Stomach (tissue), 8 donors: ENCODE measurements at regions not wholly inside any gene's neighbourhood (a gene's known extent, or its start where the extent isn't known, plus 50 kb on each side); places are given as distances from the start of the nearest gene placed in this dataset.

Experiments
- DNase-seq, 2 donors: peaks; one replicate each; pipeline versions ENCODE4 v3.0.0 to v3.0.0-alpha.2; 2013 to 2019
- H3K27ac ChIP-seq, 5 donors: fragments of 200-600 bp in 4 of 5; sonication (generic) in 4 of 5; one replicate each; pipeline ENCODE4 v1.5.1; 2013 to 2019; ENCODE audit warnings: mild to moderate bottlenecking in 1 of 5, moderate library complexity in 1 of 5
- H3K27me3 ChIP-seq, 3 donors: fragments of 200-600 bp; sonication (generic); one replicate each; pipeline ENCODE4 v1.5.1; 2017 to 2019; ENCODE audit warnings: mixed run types in 1 of 3
- H3K36me3 ChIP-seq, 4 donors: fragments of 200-600 bp; sonication (generic); 1 replicate in 3 of 4; 2 replicates in 1 of 4; pipeline ENCODE4 v1.5.1; 2016 to 2019
- H3K4me1 ChIP-seq, 4 donors: fragments of 200-600 bp; sonication (generic); one replicate each; pipeline ENCODE4 v1.5.1; 2016 to 2019
- H3K4me3 ChIP-seq, 4 donors: fragments of 200-600 bp; sonication (generic) in 3 of 4; one replicate each; pipeline ENCODE4 v1.5.1; 2016 to 2019; ENCODE audit warnings: mild to moderate bottlenecking in 1 of 4
- H3K9me3 ChIP-seq, 4 donors: fragments of 200-600 bp; sonication (generic); one replicate each; pipeline ENCODE4 v1.5.1; 2016 to 2019
- CTCF ChIP-seq, 7 experiments: fragments of 450-650 bp in 4 of 7; fragments of 200-600 bp in 3 of 7; sonication (generic) in 3 of 7; IDR thresholded peaks; one replicate each; pipeline ENCODE4 v1.5.1; 2016 to 2019; ENCODE audit warnings: antibody characterized with exemption in 7 of 7, control low read depth in 2 of 7, mild to moderate bottlenecking in 1 of 7
- EP300 ChIP-seq: sonication (generic); formaldehyde crosslinking; IDR thresholded peaks from one replicate; pipeline ENCODE4 v1.6.1; 2017; ENCODE audit warnings: antibody characterized with exemption
- POLR2A ChIP-seq, 4 donors: fragments of 450-650 bp; IDR thresholded peaks; one replicate each; pipeline ENCODE4 v1.6.1; 2016; ENCODE audit warnings: antibody characterized with exemption in 4 of 4, control low read depth in 2 of 4, mild to moderate bottlenecking in 1 of 4, moderate library complexity in 1 of 4
- POLR2AphosphoS5 ChIP-seq, 3 donors: sonication (generic); formaldehyde crosslinking; IDR thresholded peaks; one replicate each; pipeline ENCODE4 v1.6.1; 2016; ENCODE audit warnings: antibody characterized with exemption in 3 of 3
- WGBS, 5 donors: extraction: QIAGEN DNeasy Blood & Tissue Kit in 3 of 5; methylation state at CpG; one replicate each; pipeline versions ENCODE4 v1.1.5 to v1.1.7; 2013 to 2018; 5-methylcytosine and 5-hydroxymethylcytosine counted together
- intact Hi-C: fragments of 100-400 bp; cut with DNase I; formaldehyde crosslinking; loops from one replicate; pipeline ENCODE4 v1.15.1; 2023; ENCODE audit warnings: low total_unique reads
- donor health status: healthy with polysubstance abuse.
- donor health status: Bipolar disorder and iron deficiency.
- donor health status: healthy.

- Histone ChIP-seq H3K27me3 (peaks cover 0 to 35% (median 4%) of the 10 kb centered on the region in 3 donors), H3K9me3 (no peaks in the 10 kb centered on the region), H3K27ac (no peak overlapping the region), H3K36me3 (no peaks in the 10 kb centered on the region), H3K4me1 (peaks cover 0 to 14% (median 8%) of the 10 kb centered on the region in 4 donors), H3K4me3 (no peak overlapping the region)
- intact Hi-C loops, result loop anchor here (10.0 kb wide), 1 partner anchor 150 kb away; no protein-coding TSS in a partner anchor
- DNase-seq, result no peak
- TF ChIP-seq EP300 (no peak), POLR2A (IDR thresholded peaks at IDR 0.05) (no peak), POLR2AphosphoS5 (IDR thresholded peaks at IDR 0.05) (no peak), CTCF (IDR thresholded peaks at IDR 0.05) (no peak)
- 75 to 93% (median 92%) methylated on average over 3 of the region's 3 CpGs for WGBS, 5 donors
Measured at GRCh38 chr13:111064661-111065060, 50.4 kb upstream of the ARHGEF7 start.

DNA sequence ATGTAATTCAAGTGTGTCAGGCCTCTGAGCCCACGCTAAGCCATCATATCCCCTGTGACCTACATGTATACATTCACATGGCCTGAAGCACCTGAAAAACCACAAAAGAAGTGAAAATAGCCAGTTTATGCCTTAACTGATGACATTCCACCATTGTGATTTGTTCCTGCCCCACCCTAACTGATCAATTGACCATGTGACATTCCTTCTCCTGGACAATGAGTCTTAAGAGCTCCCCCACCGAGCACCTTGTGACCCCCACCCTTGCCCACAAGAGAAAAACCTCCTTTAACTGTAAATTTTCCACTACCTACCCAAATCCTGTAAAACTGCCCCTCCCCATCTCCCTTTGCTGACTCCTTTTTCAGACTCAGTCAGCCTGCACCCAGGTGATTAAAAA is 52.1 kb upstream of the ARHGEF7 start:
- DNase-seq, result no peak
- Histone ChIP-seq H3K9me3 (no peaks in the 10 kb centered on the region), H3K36me3 (no peaks in the 10 kb centered on the region), H3K27ac (no peak overlapping the region), H3K27me3 (peaks cover 0 to 27% (median 4%) of the 10 kb centered on the region in 3 donors), H3K4me3 (no peak overlapping the region), H3K4me1 (peaks cover 0 to 12% (median 8%) of the 10 kb centered on the region in 4 donors)
- intact Hi-C loops, result loop anchor here (10.0 kb wide), 1 partner anchor 152 kb away; no protein-coding TSS in a partner anchor
- WGBS, 5 donors, result 36 to 50% (median 42%) methylated on average over 2 of the region's 2 CpGs
- TF ChIP-seq POLR2AphosphoS5 (IDR thresholded peaks at IDR 0.05) (no peak), CTCF (IDR thresholded peaks at IDR 0.05) (no peak), EP300 (no peak), POLR2A (IDR thresholded peaks at IDR 0.05) (no peak)

DNA sequence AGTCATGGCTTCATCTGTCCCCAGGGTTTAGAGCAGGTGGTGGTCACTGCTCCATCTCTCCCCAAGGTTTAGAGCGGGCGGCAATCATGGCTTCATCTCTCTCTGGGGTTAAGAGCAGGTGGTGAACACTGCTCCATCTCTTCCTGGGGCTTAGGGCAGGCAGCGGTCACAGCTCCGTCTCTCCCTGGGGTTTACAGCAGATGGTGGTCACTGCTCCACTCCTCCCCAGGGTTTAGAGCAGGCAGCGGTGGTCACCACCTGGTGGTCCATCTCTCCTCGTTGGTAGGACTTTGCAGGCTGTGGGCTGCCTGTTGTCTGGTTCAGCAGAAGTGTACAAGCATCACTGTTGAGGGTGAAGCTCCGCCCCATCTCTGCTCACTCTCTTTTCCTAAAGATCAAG is 52.8 kb upstream of the ARHGEF7 start:
- intact Hi-C loops, result loop anchor here (10.0 kb wide), 1 partner anchor 152 kb away; no protein-coding TSS in a partner anchor
- H3K36me3 ChIP-seq, result no peaks in the 10 kb centered on the region
- 74 to 84% (median 83%) methylated on average over 7 of the region's 7 CpGs for WGBS, 5 donors
- no peak for DNase-seq
- H3K9me3 ChIP-seq, result no peaks in the 10 kb centered on the region
- no peak overlapping the region for H3K4me3 ChIP-seq
- TF ChIP-seq POLR2A (IDR thresholded peaks at IDR 0.05) (no peak), CTCF (IDR thresholded peaks at IDR 0.05) (no peak), EP300 (no peak), POLR2AphosphoS5 (IDR thresholded peaks at IDR 0.05) (no peak)
- no peak overlapping the region for H3K27ac ChIP-seq
- H3K4me1 ChIP-seq, result peaks cover 0 to 7% (median 3%) of the 10 kb centered on the region in 4 donors
- peaks cover 0 to 22% (median 4%) of the 10 kb centered on the region in 3 donors for H3K27me3 ChIP-seq

- no peak overlapping the region for H3K27ac ChIP-seq
- H3K27me3 ChIP-seq, result peaks cover 0 to 15% (median 1%) of the 10 kb centered on the region in 3 donors
- H3K4me3 ChIP-seq, result no peak overlapping the region
- TF ChIP-seq CTCF (IDR thresholded peaks at IDR 0.05) (no peak), EP300 (no peak), POLR2A (IDR thresholded peaks at IDR 0.05) (no peak)
- intact Hi-C loops, result loop anchor here (10.0 kb wide), 1 partner anchor 153 kb away; no protein-coding TSS in a partner anchor
- no peaks in the 10 kb centered on the region for H3K9me3 ChIP-seq
- H3K36me3 ChIP-seq, result no peaks in the 10 kb centered on the region
- 82 to 92% (median 88%) methylated on average over 5 to 7 of the region's 7 CpGs for WGBS, 5 donors
- no peak for DNase-seq
- H3K4me1 ChIP-seq, result no peaks in the 10 kb centered on the region
Measured at GRCh38 chr13:111061358-111062045, 53.6 kb upstream of the ARHGEF7 start.
